ENCODE measurements at regions not wholly inside any gene's neighbourhood (a gene's known extent, or its start where the extent isn't known, plus 50 kb on each side); places are given as distances from the start of the nearest gene placed in this dataset.
A peak's percentile ranks its signal among the peaks of the same experiment; 100 is the strongest.

DNA sequence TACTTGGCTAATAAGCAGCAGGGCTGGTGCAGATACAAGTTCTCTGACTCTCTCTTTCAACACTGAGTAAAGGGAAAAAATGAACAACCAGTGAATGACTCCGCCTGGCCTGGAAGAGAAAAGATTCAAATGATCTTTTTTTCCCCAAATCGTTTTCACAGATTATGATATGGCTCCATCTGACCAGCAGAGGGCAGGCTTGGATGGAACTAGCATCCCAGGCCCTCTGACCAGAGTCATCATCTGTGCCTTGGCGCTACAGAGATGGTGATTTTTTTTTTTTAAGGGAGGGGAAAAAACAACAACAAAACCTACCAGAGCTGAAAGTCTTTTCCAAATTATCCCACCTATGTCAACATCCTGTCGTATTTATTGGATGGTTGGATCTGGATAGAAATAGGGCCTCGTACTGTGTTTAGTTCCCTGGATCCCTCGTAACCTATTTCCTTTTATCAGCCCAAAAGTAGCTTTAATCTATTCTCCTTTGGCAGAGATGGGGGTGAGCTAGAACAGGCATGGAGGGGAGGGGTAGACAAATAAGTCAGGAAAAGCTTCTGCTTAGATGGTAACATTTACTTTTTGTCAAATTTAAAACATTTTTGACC lies 69.7 kb downstream of the PRSS23 start (continued):
- TF ChIP-seq SMAD1 (IDR thresholded peaks at IDR 0.05; ENCODE audit: low read depth, partially characterized antibody), result no peak
- no peak for TF ChIP-seq IKZF2 (IDR thresholded peaks at IDR 0.05)
- TF ChIP-seq NFIC (IDR thresholded peaks at IDR 0.05; ENCODE audit: low read depth, low read length), result no peak
- no peak for TF ChIP-seq TCF12 (IDR thresholded peaks at IDR 0.05; ENCODE audit: low read depth, low read length)
- TF ChIP-seq, protein P1, sequence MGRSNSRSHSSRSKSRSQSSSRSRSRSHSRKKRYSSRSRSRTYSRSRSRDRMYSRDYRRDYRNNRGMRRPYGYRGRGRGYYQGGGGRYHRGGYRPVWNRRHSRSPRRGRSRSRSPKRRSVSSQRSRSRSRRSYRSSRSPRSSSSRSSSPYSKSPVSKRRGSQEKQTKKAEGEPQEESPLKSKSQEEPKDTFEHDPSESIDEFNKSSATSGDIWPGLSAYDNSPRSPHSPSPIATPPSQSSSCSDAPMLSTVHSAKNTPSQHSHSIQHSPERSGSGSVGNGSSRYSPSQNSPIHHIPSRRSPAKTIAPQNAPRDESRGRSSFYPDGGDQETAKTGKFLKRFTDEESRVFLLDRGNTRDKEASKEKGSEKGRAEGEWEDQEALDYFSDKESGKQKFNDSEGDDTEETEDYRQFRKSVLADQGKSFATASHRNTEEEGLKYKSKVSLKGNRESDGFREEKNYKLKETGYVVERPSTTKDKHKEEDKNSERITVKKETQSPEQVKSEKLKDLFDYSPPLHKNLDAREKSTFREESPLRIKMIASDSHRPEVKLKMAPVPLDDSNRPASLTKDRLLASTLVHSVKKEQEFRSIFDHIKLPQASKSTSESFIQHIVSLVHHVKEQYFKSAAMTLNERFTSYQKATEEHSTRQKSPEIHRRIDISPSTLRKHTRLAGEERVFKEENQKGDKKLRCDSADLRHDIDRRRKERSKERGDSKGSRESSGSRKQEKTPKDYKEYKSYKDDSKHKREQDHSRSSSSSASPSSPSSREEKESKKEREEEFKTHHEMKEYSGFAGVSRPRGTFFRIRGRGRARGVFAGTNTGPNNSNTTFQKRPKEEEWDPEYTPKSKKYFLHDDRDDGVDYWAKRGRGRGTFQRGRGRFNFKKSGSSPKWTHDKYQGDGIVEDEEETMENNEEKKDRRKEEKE (IDR thresholded peaks at IDR 0.05), result no peak
- TF ChIP-seq NR2C1 (IDR thresholded peaks at IDR 0.05), result no peak
- TF ChIP-seq SMC3 (IDR thresholded peaks at IDR 0.05; ENCODE audit: borderline replicate concordance, low read length), result peak; percentile 55
- TF ChIP-seq JUNB (IDR thresholded peaks at IDR 0.05), result no peak
- TF ChIP-seq STAT1 (conservative IDR thresholded peaks at IDR 0.05), result no peak
- TF ChIP-seq HDAC2 (IDR thresholded peaks at IDR 0.05), result no peak
- TF ChIP-seq RBBP5 (conservative IDR thresholded peaks at IDR 0.05), result no peak
- TF ChIP-seq RELB (IDR thresholded peaks at IDR 0.05; ENCODE audit: low read depth), result no peak
- no peak for TF ChIP-seq SIX5 (IDR thresholded peaks at IDR 0.05; ENCODE audit: low read depth, low read length, severe bottlenecking)
- TF ChIP-seq BACH1 (IDR thresholded peaks at IDR 0.05; ENCODE audit: borderline replicate concordance), result no peak
- no peak for TF ChIP-seq BHLHE40 (IDR thresholded peaks at IDR 0.05; ENCODE audit: borderline replicate concordance in 1 of 2, low read depth in 2 of 2, low read length in 1 of 2)
- no peak for TF ChIP-seq NRF1 (conservative IDR thresholded peaks at IDR 0.05; ENCODE audit: low read depth, low read length)
- no peak for TF ChIP-seq POLR2A (IDR thresholded peaks at IDR 0.05; ENCODE audit: low read depth, low read length)
- TF ChIP-seq REST (IDR thresholded peaks at IDR 0.05; ENCODE audit: low read depth, low read length), result no peak
- TF ChIP-seq ESRRA (IDR thresholded peaks at IDR 0.05; ENCODE audit: low read length), result no peak
